GM18508 (cell line): ENCODE measurements at regions not wholly inside any gene's neighbourhood (a gene's known extent, or its start where the extent isn't known, plus 50 kb on each side); places are given as distances from the start of the nearest gene placed in this dataset.

Experiments used
- ATAC-seq: cut with Tn5 transposase; IDR thresholded peaks from one replicate; pipeline ENCODE4 v1.9.1; 2021; ENCODE audit warnings: moderate number of reproducible peaks; ENCODE audit not compliant: insufficient read depth, unreplicated experiment

DNA sequence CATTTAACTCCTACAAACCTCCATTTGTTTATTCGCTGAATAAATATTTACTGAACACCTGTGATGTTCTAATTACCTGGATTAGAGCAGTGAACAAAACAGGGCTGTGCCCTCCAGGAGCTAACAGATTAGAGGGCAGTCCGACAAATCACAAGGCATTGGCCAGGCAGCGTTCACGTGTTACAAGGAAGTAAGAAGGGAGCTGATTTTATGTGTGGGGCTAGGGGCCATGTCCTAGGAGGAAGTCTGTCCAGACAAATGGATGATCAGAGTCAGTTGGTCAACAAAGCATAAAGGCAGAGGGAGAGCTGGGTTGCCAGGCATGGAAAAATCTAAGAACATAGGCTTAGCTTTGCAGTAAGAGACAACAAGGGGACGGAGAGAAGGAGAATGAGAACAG is 57.3 kb upstream of the BACE2 start:
- ATAC-seq = no peak

GRCh38 chr21:41111681-41112080 is 56.3 kb upstream of the BACE2 start:
- ATAC-seq = no peak

- no peak for ATAC-seq
Measured at GRCh38 chr21:41112740-41113692, 54.9 kb upstream of the BACE2 start.

DNA sequence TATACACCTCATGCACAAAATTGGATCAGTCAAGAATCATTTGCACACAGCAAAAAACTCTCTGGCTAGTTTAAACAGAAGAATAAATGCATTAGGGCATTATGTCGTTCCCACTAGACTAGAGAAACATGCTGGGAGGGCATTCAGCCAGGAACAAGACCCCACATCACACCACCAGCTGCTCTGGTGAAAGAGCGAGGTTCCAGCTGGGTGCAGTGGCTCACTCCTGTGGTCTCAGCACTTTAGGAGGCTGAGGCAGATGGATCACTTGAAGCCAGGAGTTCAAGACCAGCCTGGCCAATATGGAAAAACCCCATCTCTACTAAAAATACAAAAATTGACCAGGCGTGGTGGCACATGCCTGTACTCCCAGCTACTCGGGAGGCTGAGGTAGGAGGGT is 52.1 kb upstream of the BACE2 start:
- ATAC-seq = no peak
